ENCODE measurements at regions not wholly inside any gene's neighbourhood (a gene's known extent, or its start where the extent isn't known, plus 50 kb on each side); places are given as distances from the start of the nearest gene placed in this dataset.

DNA sequence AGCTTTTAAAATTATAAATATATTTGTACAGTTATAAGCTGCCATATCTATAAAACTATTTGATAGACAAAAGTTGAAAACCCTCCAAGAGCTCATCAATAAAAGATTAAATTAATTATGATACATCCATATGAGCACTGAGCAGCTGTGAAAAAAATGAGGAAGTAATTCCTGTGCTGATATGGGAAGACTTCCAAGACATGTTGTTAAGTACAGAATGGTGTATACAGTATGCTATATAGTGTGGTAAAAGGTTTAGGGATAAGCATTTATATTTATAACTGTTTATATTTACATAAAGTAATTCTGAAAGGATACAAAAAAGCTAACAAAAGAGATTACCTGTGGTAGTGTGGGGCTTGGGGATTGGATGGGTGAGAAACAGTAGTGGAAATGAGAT lies 92.8 kb upstream of the BMP2K start:
- Histone ChIP-seq H3K4me3 (replicated peaks; ENCODE audit: insufficient read depth, low read length) (no peak overlapping the region), H3K27me3 (ENCODE audit: insufficient read depth, poor library complexity, severe bottlenecking) (no peaks in the 10 kb centered on the region), H3K27ac (replicated peaks) (no peak overlapping the region)
- TF ChIP-seq, protein P1, sequence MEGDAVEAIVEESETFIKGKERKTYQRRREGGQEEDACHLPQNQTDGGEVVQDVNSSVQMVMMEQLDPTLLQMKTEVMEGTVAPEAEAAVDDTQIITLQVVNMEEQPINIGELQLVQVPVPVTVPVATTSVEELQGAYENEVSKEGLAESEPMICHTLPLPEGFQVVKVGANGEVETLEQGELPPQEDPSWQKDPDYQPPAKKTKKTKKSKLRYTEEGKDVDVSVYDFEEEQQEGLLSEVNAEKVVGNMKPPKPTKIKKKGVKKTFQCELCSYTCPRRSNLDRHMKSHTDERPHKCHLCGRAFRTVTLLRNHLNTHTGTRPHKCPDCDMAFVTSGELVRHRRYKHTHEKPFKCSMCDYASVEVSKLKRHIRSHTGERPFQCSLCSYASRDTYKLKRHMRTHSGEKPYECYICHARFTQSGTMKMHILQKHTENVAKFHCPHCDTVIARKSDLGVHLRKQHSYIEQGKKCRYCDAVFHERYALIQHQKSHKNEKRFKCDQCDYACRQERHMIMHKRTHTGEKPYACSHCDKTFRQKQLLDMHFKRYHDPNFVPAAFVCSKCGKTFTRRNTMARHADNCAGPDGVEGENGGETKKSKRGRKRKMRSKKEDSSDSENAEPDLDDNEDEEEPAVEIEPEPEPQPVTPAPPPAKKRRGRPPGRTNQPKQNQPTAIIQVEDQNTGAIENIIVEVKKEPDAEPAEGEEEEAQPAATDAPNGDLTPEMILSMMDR (IDR thresholded peaks at IDR 0.05; ENCODE audit: insufficient read depth, low read length) = no peak
- no peak for TF ChIP-seq SPI1 (IDR thresholded peaks at IDR 0.05; ENCODE audit: borderline replicate concordance, low read depth)
- TF ChIP-seq, protein P2, sequence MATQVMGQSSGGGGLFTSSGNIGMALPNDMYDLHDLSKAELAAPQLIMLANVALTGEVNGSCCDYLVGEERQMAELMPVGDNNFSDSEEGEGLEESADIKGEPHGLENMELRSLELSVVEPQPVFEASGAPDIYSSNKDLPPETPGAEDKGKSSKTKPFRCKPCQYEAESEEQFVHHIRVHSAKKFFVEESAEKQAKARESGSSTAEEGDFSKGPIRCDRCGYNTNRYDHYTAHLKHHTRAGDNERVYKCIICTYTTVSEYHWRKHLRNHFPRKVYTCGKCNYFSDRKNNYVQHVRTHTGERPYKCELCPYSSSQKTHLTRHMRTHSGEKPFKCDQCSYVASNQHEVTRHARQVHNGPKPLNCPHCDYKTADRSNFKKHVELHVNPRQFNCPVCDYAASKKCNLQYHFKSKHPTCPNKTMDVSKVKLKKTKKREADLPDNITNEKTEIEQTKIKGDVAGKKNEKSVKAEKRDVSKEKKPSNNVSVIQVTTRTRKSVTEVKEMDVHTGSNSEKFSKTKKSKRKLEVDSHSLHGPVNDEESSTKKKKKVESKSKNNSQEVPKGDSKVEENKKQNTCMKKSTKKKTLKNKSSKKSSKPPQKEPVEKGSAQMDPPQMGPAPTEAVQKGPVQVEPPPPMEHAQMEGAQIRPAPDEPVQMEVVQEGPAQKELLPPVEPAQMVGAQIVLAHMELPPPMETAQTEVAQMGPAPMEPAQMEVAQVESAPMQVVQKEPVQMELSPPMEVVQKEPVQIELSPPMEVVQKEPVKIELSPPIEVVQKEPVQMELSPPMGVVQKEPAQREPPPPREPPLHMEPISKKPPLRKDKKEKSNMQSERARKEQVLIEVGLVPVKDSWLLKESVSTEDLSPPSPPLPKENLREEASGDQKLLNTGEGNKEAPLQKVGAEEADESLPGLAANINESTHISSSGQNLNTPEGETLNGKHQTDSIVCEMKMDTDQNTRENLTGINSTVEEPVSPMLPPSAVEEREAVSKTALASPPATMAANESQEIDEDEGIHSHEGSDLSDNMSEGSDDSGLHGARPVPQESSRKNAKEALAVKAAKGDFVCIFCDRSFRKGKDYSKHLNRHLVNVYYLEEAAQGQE (IDR thresholded peaks at IDR 0.05; ENCODE audit: insufficient replicate concordance, low read depth) = no peak
- no peak for TF ChIP-seq POLR2AphosphoS5 (IDR thresholded peaks at IDR 0.05; ENCODE audit: low read depth)
- DNase-seq (ENCODE audit: low read depth in 1 of 2, low spot score in 1 of 2) = no peak

DNA sequence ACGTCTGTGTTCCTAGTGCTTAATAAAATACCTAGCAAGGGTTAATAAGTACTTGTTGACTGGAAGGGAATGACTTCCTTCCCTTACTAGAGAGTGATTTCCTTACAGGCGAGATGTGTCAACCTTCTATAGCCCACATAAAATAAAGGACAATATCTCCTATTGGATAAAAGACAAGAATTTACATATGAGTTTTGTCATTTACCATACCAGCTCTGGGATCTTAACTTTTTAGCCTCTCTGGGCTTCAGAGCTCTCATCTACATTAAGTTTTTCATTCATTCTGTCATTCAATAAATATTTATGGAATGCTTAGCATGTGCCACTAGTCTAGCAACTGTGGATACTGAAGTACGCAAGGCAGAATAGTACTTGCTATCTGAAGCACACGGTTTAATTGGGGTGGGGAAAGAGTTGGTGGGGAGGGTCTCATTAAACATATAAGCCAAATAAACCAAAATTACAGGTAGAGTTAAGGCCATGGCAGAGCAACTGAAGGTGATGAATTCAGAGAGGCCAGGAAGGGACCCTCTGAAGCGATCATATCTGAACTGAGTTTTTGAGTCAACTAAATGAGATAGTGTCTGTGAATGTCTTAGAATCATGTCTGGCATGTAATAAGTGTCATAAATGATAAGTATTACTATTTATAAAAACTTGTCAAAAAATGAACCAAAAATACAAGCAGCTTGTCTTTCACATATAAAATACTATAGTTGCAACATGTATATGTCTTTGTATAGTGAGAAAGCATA lies 91.6 kb upstream of the BMP2K start:
- no peak overlapping the region for H3K27ac ChIP-seq (replicated peaks)
- TF ChIP-seq GABPA (IDR thresholded peaks at IDR 0.05; ENCODE audit: low read depth) = no peak
- TF ChIP-seq POLR2AphosphoS5 (IDR thresholded peaks at IDR 0.05; ENCODE audit: low read depth) = no peak
- TF ChIP-seq SPI1 (IDR thresholded peaks at IDR 0.05; ENCODE audit: borderline replicate concordance, low read depth) = no peak

DNA sequence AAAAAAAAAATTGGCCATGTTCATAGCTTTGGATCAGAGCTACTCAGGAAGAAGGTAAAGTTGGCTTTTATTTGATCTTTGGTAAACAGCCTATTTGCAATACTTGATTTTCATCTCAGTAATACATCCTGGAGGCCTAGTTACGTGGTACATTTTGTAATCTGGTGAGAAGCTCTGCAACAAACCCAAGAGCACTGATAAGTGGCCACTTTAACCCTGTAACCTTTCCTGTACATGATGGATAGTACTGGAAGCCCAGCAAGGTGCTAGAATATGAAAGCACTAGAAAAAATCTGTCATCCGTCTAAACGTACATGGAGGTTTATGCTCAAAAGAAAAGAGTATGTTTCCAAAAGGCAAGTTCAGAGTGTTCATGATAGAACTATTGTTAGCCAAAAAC lies 88.3 kb upstream of the BMP2K start:
- TF ChIP-seq POLR2AphosphoS5 (IDR thresholded peaks at IDR 0.05; ENCODE audit: low read depth) (no peak), SPI1 (IDR thresholded peaks at IDR 0.05; ENCODE audit: borderline replicate concordance, low read depth) (no peak), GABPA (IDR thresholded peaks at IDR 0.05; ENCODE audit: low read depth) (no peak)
- TF ChIP-seq, protein P2 (IDR thresholded peaks at IDR 0.05; ENCODE audit: insufficient replicate concordance, low read depth) = no peak
- TF ChIP-seq, protein P1 (IDR thresholded peaks at IDR 0.05; ENCODE audit: insufficient read depth, low read length) = no peak
- DNase-seq (ENCODE audit: low read depth in 1 of 2, low spot score in 1 of 2) = no peak
- no peak overlapping the region for H3K4me3 ChIP-seq (replicated peaks; ENCODE audit: insufficient read depth, low read length)
- H3K27me3 ChIP-seq (ENCODE audit: insufficient read depth, poor library complexity, severe bottlenecking) = no peaks in the 10 kb centered on the region
- H3K27ac ChIP-seq (replicated peaks) = no peak overlapping the region

More for the DNA sequence above, 91.6 kb upstream of the BMP2K start:
- DNase-seq (ENCODE audit: low read depth in 1 of 2, low spot score in 1 of 2) = no peak
- Histone ChIP-seq H3K4me3 (replicated peaks; ENCODE audit: insufficient read depth, low read length) (no peak overlapping the region), H3K27me3 (ENCODE audit: insufficient read depth, poor library complexity, severe bottlenecking) (no peaks in the 10 kb centered on the region)

DNA sequence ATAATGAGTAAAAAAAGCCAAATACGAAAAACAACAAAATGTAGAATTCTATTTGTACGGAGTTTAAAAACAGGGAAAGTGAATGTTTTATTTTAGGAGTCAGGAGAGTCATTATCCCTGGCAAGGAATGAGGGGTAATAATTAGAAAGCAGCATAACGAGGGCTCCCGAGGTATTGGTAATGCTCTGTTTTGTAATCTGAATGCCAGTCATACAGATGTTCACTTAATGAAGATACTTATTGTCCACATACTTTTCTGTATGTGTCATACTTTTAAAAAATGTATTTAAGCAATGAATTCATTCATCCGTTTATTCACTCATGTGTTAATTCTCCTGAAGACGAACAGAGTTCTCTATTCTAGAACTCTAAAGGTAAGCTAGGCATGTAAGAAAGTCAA lies 87.8 kb upstream of the BMP2K start:
- no peaks in the 10 kb centered on the region for H3K27me3 ChIP-seq (ENCODE audit: insufficient read depth, poor library complexity, severe bottlenecking)
- no peak overlapping the region for H3K4me3 ChIP-seq (replicated peaks; ENCODE audit: insufficient read depth, low read length)
- TF ChIP-seq, protein P1 (IDR thresholded peaks at IDR 0.05; ENCODE audit: insufficient read depth, low read length) = no peak
- TF ChIP-seq GABPA (IDR thresholded peaks at IDR 0.05; ENCODE audit: low read depth) (no peak), SPI1 (IDR thresholded peaks at IDR 0.05; ENCODE audit: borderline replicate concordance, low read depth) (no peak), POLR2AphosphoS5 (IDR thresholded peaks at IDR 0.05; ENCODE audit: low read depth) (no peak)
- TF ChIP-seq, protein P2 (IDR thresholded peaks at IDR 0.05; ENCODE audit: insufficient replicate concordance, low read depth) = no peak
- no peak for DNase-seq (ENCODE audit: low read depth in 1 of 2, low spot score in 1 of 2)
- H3K27ac ChIP-seq (replicated peaks) = no peak overlapping the region
